ENCODE measurements at regions not wholly inside any gene's neighbourhood (a gene's known extent, or its start where the extent isn't known, plus 50 kb on each side); places are given as distances from the start of the nearest gene placed in this dataset.

GRCh38 chr4:79757600-79757999, 315.4 kb downstream of the ANTXR2 start:
- Histone ChIP-seq H3K27me3 (replicated peaks; ENCODE audit: insufficient read depth) (no peaks in the 10 kb centered on the region), H3K9me3 (no peaks in the 10 kb centered on the region), H3K27ac (no peak overlapping the region), H3K36me3 (no peaks in the 10 kb centered on the region), H3K4me1 (replicated peaks) (no peaks in the 10 kb centered on the region), H3K4me3 (no peak overlapping the region)
- TF ChIP-seq POLR2A (IDR thresholded peaks at IDR 0.05) (no peak), CTCF (IDR thresholded peaks at IDR 0.05) (no peak), POLR2AphosphoS5 (IDR thresholded peaks at IDR 0.05) (peak; percentile 8)
- no peak for DNase-seq (ENCODE audit: low spot score)
- intact Hi-C loops (cut with DNase I) = no loop called here

GRCh38 chr4:79756140-79756895, 316.7 kb downstream of the ANTXR2 start:
- DNase-seq (ENCODE audit: low spot score) = no peak
- intact Hi-C loops (cut with DNase I) = no loop called here
- Histone ChIP-seq H3K27ac (no peak overlapping the region), H3K4me1 (replicated peaks) (no peaks in the 10 kb centered on the region), H3K9me3 (no peaks in the 10 kb centered on the region), H3K36me3 (no peaks in the 10 kb centered on the region), H3K27me3 (replicated peaks; ENCODE audit: insufficient read depth) (no peaks in the 10 kb centered on the region), H3K4me3 (no peak overlapping the region)
- 59% methylated on average over 2 of the region's 2 CpGs for WGBS
- no peak for TF ChIP-seq CTCF (IDR thresholded peaks at IDR 0.05)
- no peak for TF ChIP-seq POLR2AphosphoS5 (IDR thresholded peaks at IDR 0.05)
- TF ChIP-seq POLR2A (IDR thresholded peaks at IDR 0.05) = no peak

GRCh38 chr4:79748835-79749234, 324.2 kb downstream of the ANTXR2 start:
- Histone ChIP-seq H3K27ac (no peak overlapping the region), H3K4me3 (no peak overlapping the region), H3K36me3 (no peaks in the 10 kb centered on the region), H3K27me3 (replicated peaks; ENCODE audit: insufficient read depth) (no peaks in the 10 kb centered on the region), H3K9me3 (no peaks in the 10 kb centered on the region), H3K4me1 (replicated peaks) (no peaks in the 10 kb centered on the region)
- DNase-seq (ENCODE audit: low spot score) = no peak
- intact Hi-C loops (cut with DNase I) = no loop called here
- TF ChIP-seq CTCF (IDR thresholded peaks at IDR 0.05) = no peak
- TF ChIP-seq POLR2A (IDR thresholded peaks at IDR 0.05) = no peak
- TF ChIP-seq POLR2AphosphoS5 (IDR thresholded peaks at IDR 0.05) = no peak
- 100% methylated on average over 2 of the region's 2 CpGs for WGBS

- DNase-seq (ENCODE audit: low spot score) = no peak
- no peaks in the 10 kb centered on the region for H3K9me3 ChIP-seq
- no peak overlapping the region for H3K4me3 ChIP-seq
- H3K27ac ChIP-seq = no peak overlapping the region
- TF ChIP-seq POLR2A (IDR thresholded peaks at IDR 0.05) (no peak), CTCF (IDR thresholded peaks at IDR 0.05) (no peak), POLR2AphosphoS5 (IDR thresholded peaks at IDR 0.05) (no peak)
- intact Hi-C loops (cut with DNase I) = no loop called here
- H3K27me3 ChIP-seq (replicated peaks; ENCODE audit: insufficient read depth) = no peaks in the 10 kb centered on the region
- no peaks in the 10 kb centered on the region for H3K4me1 ChIP-seq (replicated peaks)
- H3K36me3 ChIP-seq = no peaks in the 10 kb centered on the region
Measured at GRCh38 chr4:79747252-79747651, 325.8 kb downstream of the ANTXR2 start.

- Histone ChIP-seq H3K9me3 (no peaks in the 10 kb centered on the region), H3K27me3 (replicated peaks; ENCODE audit: insufficient read depth) (no peaks in the 10 kb centered on the region), H3K4me1 (replicated peaks) (no peaks in the 10 kb centered on the region), H3K36me3 (no peaks in the 10 kb centered on the region), H3K4me3 (no peak overlapping the region), H3K27ac (no peak overlapping the region)
- over 99% methylated on average over 8 of the region's 8 CpGs for WGBS
- intact Hi-C loops (cut with DNase I) = no loop called here
- DNase-seq (ENCODE audit: low spot score) = no peak
- TF ChIP-seq POLR2A (IDR thresholded peaks at IDR 0.05) (no peak), CTCF (IDR thresholded peaks at IDR 0.05) (no peak), POLR2AphosphoS5 (IDR thresholded peaks at IDR 0.05) (no peak)
Measured at GRCh38 chr4:79743014-79743413, 330.0 kb downstream of the ANTXR2 start.
